K562 (cell line): ENCODE measurements at regions not wholly inside any gene's neighbourhood (a gene's known extent, or its start where the extent isn't known, plus 50 kb on each side); places are given as distances from the start of the nearest gene placed in this dataset.
A peak's percentile ranks its signal among the peaks of the same experiment; 100 is the strongest.
"Not testable (repeated sequence)": the region's sequence is repeated elsewhere in the genome, so short reads cannot be mapped to it uniquely, and the experiment has no call there.

Source experiments
- ATAC-seq: fragments of 200-7000 bp; cut with Tn5 transposase; 3 replicates; pipeline ENCODE4 v1.9.1; 2020; ENCODE audit warnings: moderate library complexity
- BruUV-seq: library from RNA; stranded (reverse); fragments of 400-500 nt; replicated peaks from 2 replicates; lab custom pipeline; 2021; lab: Mats Ljungman, UMichigan
- CTCF ChIA-PET: fragments of 300-600 bp; formaldehyde crosslinking; extraction: SDS; loops from one replicate; lab custom pipeline; 2021; ENCODE audit warnings: low intra/inter-chr PET ratio; lab: Yijun Ruan, JAX
- POLR2A ChIA-PET: fragments of 300-600, 350-650 bp; sonication (Branson Sonifier 250); formaldehyde crosslinking; extraction: SDS; loops from one replicate; lab custom pipeline; 2021; ENCODE audit warnings: antibody characterized with exemption, inconsistent platforms; lab: Yijun Ruan, JAX
- DNase-seq, 4 experiments: peaks; one replicate each; pipeline versions ENCODE4 v3.0.0 to v3.0.0-alpha.2; 2011 to 2018; ENCODE audit warnings: low spot score in 3 of 4, mixed read lengths in 3 of 4; ENCODE audit errors: extremely low read depth in 1 of 4
- FAIRE-seq: peaks from 2 replicates; lab custom pipeline; 2011; peaks lifted over from hg19 to GRCh38; lab: Jason Lieb, UNC
- H2AFZ ChIP-seq: 2 replicates; pipeline ENCODE4 v1.6.0; 2011; ENCODE audit warnings: low read depth, low read length, control low read depth, inconsistent platforms
- H3K27ac ChIP-seq: fragments of 200-600 bp; 3 replicates; pipeline ENCODE4 v1.8.0; 2011; ENCODE audit warnings: low read depth, mild to moderate bottlenecking, control low read depth, inconsistent platforms, low read length, moderate library complexity, mixed read lengths; ENCODE audit errors: extremely low read depth
- H3K27me3 ChIP-seq, 2 experiments: fragments of 300-600 bp in 1 of 2; 2 replicates in 1 of 2; 3 replicates in 1 of 2; pipeline versions ENCODE4 v1.6.0 to v1.8.0; 2011; ENCODE audit warnings: inconsistent platforms in 2 of 2, low read length in 2 of 2, mild to moderate bottlenecking in 1 of 2, mixed read lengths in 1 of 2, moderate library complexity in 1 of 2; ENCODE audit not compliant: control insufficient read depth in 2 of 2, insufficient read depth in 2 of 2
- H3K36me3 ChIP-seq: fragments of 300-600 bp; 3 replicates; pipeline ENCODE4 v1.8.0; 2011; ENCODE audit warnings: mild to moderate bottlenecking, low read length, inconsistent platforms; ENCODE audit not compliant: control insufficient read depth, insufficient read depth
- H3K4me1 ChIP-seq, 2 experiments: fragments of 200-600 bp in 1 of 2; replicated peaks in 1 of 2; 2 replicates in 1 of 2; 3 replicates in 1 of 2; pipeline versions ENCODE4 v1.5.1 to v1.8.0; 2011; ENCODE audit warnings: inconsistent platforms in 2 of 2, low read length in 2 of 2, mild to moderate bottlenecking in 1 of 2, mixed read lengths in 1 of 2, moderate library complexity in 1 of 2; ENCODE audit not compliant: control insufficient read depth in 2 of 2, insufficient read depth in 2 of 2
- H3K4me2 ChIP-seq: 2 replicates; pipeline ENCODE4 v1.6.1; 2011; ENCODE audit warnings: low read length, control low read depth, inconsistent platforms, mixed read lengths; ENCODE audit not compliant: insufficient read depth
- H3K4me3 ChIP-seq: fragments of 200-600 bp; sonication (generic), shearing (Covaris generic); 2 replicates; pipeline ENCODE4 v1.5.1; 2016; ENCODE audit warnings: control low read depth, inconsistent platforms
- H3K79me2 ChIP-seq: fragments of 200-600 bp; 3 replicates; pipeline ENCODE4 v1.8.0; 2011; ENCODE audit warnings: low read length, inconsistent platforms; ENCODE audit not compliant: control insufficient read depth, insufficient read depth
- H3K9ac ChIP-seq, 2 experiments: 2 replicates each; pipeline versions ENCODE4 v1.6.0 to v1.6.1; 2011; ENCODE audit warnings: low read depth in 2 of 2, low read length in 2 of 2, control low read depth in 1 of 2, inconsistent platforms in 1 of 2, mild to moderate bottlenecking in 1 of 2, mixed read lengths in 1 of 2; ENCODE audit not compliant: insufficient read depth in 1 of 2
- H3K9me1 ChIP-seq: one replicate; pipeline ENCODE4 v1.6.0; 2011; ENCODE audit warnings: inconsistent platforms, mild to moderate bottlenecking, low read length, moderate library complexity; ENCODE audit not compliant: control insufficient read depth, insufficient read depth
- H3K9me3 ChIP-seq: replicated peaks from 2 replicates; pipeline ENCODE4 v1.5.1; 2011; ENCODE audit warnings: low read depth, low read length, inconsistent platforms; ENCODE audit not compliant: control insufficient read depth, insufficient read depth
- H4K20me1 ChIP-seq: replicated peaks from 2 replicates; pipeline ENCODE4 v1.6.1; 2011; ENCODE audit warnings: low read length, inconsistent platforms, mixed read lengths; ENCODE audit not compliant: control insufficient read depth, insufficient read depth
- FOSL1 ChIP-seq: fragments of 200-800 bp; sonication (Bioruptor generic); conservative IDR thresholded peaks from 2 replicates; pipeline ENCODE4 v1.6.1; 2016; ENCODE audit warnings: missing genetic modification characterization, missing compliant biosample characterization
- NFE2L1 ChIP-seq: fragments of 450-650 bp; IDR thresholded peaks from 2 replicates; pipeline ENCODE4 v1.6.1; 2016; ENCODE audit warnings: missing genetic modification characterization, low read depth, mild to moderate bottlenecking, missing compliant biosample characterization, moderate library complexity, borderline replicate concordance
- TRIM24 ChIP-seq, 2 experiments: fragments of 450-650 bp; IDR thresholded peaks; 2 replicates each; pipeline ENCODE4 v1.6.1; 2016
- ZFX ChIP-seq: sonication (generic); formaldehyde crosslinking; IDR thresholded peaks from 2 replicates; pipeline ENCODE4 v1.8.0; 2022; ENCODE audit warnings: mild to moderate bottlenecking, missing genetic modification reagents, moderate library complexity
- ZNF512 ChIP-seq: IDR thresholded peaks from 2 replicates; pipeline ENCODE4 v1.6.1; 2016; ENCODE audit warnings: missing genetic modification characterization, missing compliant biosample characterization
- WGBS: fragments of 100-300 bp; shearing (Covaris generic); methylation state at CpG from one replicate; pipeline ENCODE4 v1.1.6; 2016; ENCODE audit warnings: low coverage, mixed read lengths; ENCODE audit not compliant: insufficient coverage; ENCODE audit errors: missing lambda C conversion rate; 5-methylcytosine and 5-hydroxymethylcytosine counted together
- in situ Hi-C: fragments of 300-500 bp; cut with MboI; formaldehyde crosslinking; loops from 4 replicates; pipeline ENCODE4 v1.15.0; 2018; ENCODE audit warnings: inconsistent platforms, mixed read lengths
- intact Hi-C: fragments of 100-400 bp; cut with micrococcal nuclease; formaldehyde crosslinking; loops from 2 replicates; pipeline ENCODE4 v1.14.2; 2022

- in situ Hi-C loops, H3K4me1 ChIP-seq, CTCF ChIA-PET, H3K27ac ChIP-seq, DNase-seq, H2AFZ ChIP-seq, intact Hi-C loops, H3K9ac ChIP-seq, H3K27me3 ChIP-seq, H3K36me3 ChIP-seq, H3K4me3 ChIP-seq, BruUV-seq, H3K9me1 ChIP-seq, H3K9me3 ChIP-seq, H3K4me2 ChIP-seq, H3K79me2 ChIP-seq, FAIRE-seq, POLR2A ChIA-PET, H4K20me1 ChIP-seq: not testable (repeated sequence)
- ATAC-seq, result peak; percentile 95
- peak; percentile 34 for TF ChIP-seq ZFX (CRISPR knock-in tag)
- WGBS, result 74% methylated on average over 3 of the region's 70 CpGs
Measured at GRCh38 chr17:21770466-21771446, 78.4 kb downstream of the KCNJ18 start.

- in situ Hi-C loops, result no loop called here
- no peak for DNase-seq
- no peak for TF ChIP-seq FOSL1 (tag)
- no peak for TF ChIP-seq NFE2L1
- no peak for TF ChIP-seq TRIM24 (IDR thresholded peaks at IDR 0.05)
- TF ChIP-seq ZNF512 (tag), result no peak
Measured at GRCh38 chr17:21772321-21772720, 80.0 kb downstream of the KCNJ18 start.

More at GRCh38 chr17:21772321-21772720, 80.0 kb downstream of the KCNJ18 start:
- ChIA-PET CTCF (interaction anchor here (0.5 kb wide), 1 partner anchor 54 kb away, joined by 3 read pairs; no protein-coding TSS in a partner anchor), POLR2A (no interaction called here)
- intact Hi-C loops, result no loop called here
- Histone ChIP-seq H3K4me3 (no peak overlapping the region), H3K36me3 (no peaks in the 10 kb centered on the region), H3K9ac (no peak overlapping the region), H3K9me1 (no peaks in the 10 kb centered on the region), H3K27ac (no peak overlapping the region), H3K9me3 (no peaks in the 10 kb centered on the region), H2AFZ (no peak overlapping the region), H3K27me3 (no peaks in the 10 kb centered on the region), H3K4me1 (peaks cover 0 to 9% of the 10 kb centered on the region in 2 experiments; a peak in 1 of 5 replicates), H4K20me1 (no peaks in the 10 kb centered on the region), H3K79me2 (no peaks in the 10 kb centered on the region), H3K4me2 (no peak overlapping the region)
- no peak for ATAC-seq
- WGBS, result 37% methylated on average over 4 of the region's 4 CpGs
- no peak for FAIRE-seq
- no TSS peak for BruUV-seq
